ENCODE measurements at regions not wholly inside any gene's neighbourhood (a gene's known extent, or its start where the extent isn't known, plus 50 kb on each side); places are given as distances from the start of the nearest gene placed in this dataset.

- DNase-seq (ENCODE audit: low read depth in 4 of 6, low spot score in 6 of 6): no peak
- Histone ChIP-seq H3K27ac (ENCODE audit: low read depth, low read length) (no peak overlapping the region), H3K4me3 (ENCODE audit: low read depth, low read length) (no peak overlapping the region), H3K27me3 (ENCODE audit: control insufficient read depth, insufficient read depth, low read length) (no peaks in the 10 kb centered on the region), H3K9me3 (ENCODE audit: control insufficient read depth, insufficient read depth, low read length) (no peaks in the 10 kb centered on the region), H3K4me1 (ENCODE audit: control insufficient read depth, insufficient read depth, low read length) (no peaks in the 10 kb centered on the region), H3K36me3 (ENCODE audit: control insufficient read depth, insufficient read depth, low read length) (no peaks in the 10 kb centered on the region)
- 49% methylated on average over 2 of the region's 2 CpGs for WGBS (ENCODE audit: insufficient coverage)
These were observed 560.5 kb downstream of the BCL11B start for GRCh38 chr14:98711453-98711852.

- 71% methylated on average over 6 of the region's 8 CpGs for WGBS (ENCODE audit: insufficient coverage)
- Histone ChIP-seq H3K27me3 (ENCODE audit: control insufficient read depth, insufficient read depth, low read length) (no peaks in the 10 kb centered on the region), H3K4me3 (ENCODE audit: low read depth, low read length) (no peak overlapping the region), H3K36me3 (ENCODE audit: control insufficient read depth, insufficient read depth, low read length) (no peaks in the 10 kb centered on the region), H3K27ac (ENCODE audit: low read depth, low read length) (no peak overlapping the region), H3K4me1 (ENCODE audit: control insufficient read depth, insufficient read depth, low read length) (no peaks in the 10 kb centered on the region), H3K9me3 (ENCODE audit: control insufficient read depth, insufficient read depth, low read length) (no peaks in the 10 kb centered on the region)
- peak in 1 of 6 donors; percentile 56 for DNase-seq (ENCODE audit: low read depth in 4 of 6, low spot score in 6 of 6)
These were observed 557.2 kb downstream of the BCL11B start for GRCh38 chr14:98714626-98715425.

GRCh38 chr14:98716133-98716532 lies 555.9 kb downstream of the BCL11B start:
- DNase-seq (ENCODE audit: low read depth in 4 of 6, low spot score in 6 of 6): no peak
- H3K9me3 ChIP-seq (ENCODE audit: control insufficient read depth, insufficient read depth, low read length): no peaks in the 10 kb centered on the region
- no peak overlapping the region for H3K4me3 ChIP-seq (ENCODE audit: low read depth, low read length)
- no peak overlapping the region for H3K27ac ChIP-seq (ENCODE audit: low read depth, low read length)
- H3K36me3 ChIP-seq (ENCODE audit: control insufficient read depth, insufficient read depth, low read length): no peaks in the 10 kb centered on the region
- 96% methylated on average over 6 of the region's 7 CpGs for WGBS (ENCODE audit: insufficient coverage)
- H3K27me3 ChIP-seq (ENCODE audit: control insufficient read depth, insufficient read depth, low read length): no peaks in the 10 kb centered on the region
- H3K4me1 ChIP-seq (ENCODE audit: control insufficient read depth, insufficient read depth, low read length): no peaks in the 10 kb centered on the region

GRCh38 chr14:98721061-98721460 lies 550.9 kb downstream of the BCL11B start:
- WGBS (ENCODE audit: insufficient coverage): 83% methylated on average over 1 of the region's 1 CpG
- H3K4me1 ChIP-seq (ENCODE audit: control insufficient read depth, insufficient read depth, low read length): no peaks in the 10 kb centered on the region
- H3K27ac ChIP-seq (ENCODE audit: low read depth, low read length): no peak overlapping the region
- H3K27me3 ChIP-seq (ENCODE audit: control insufficient read depth, insufficient read depth, low read length): no peaks in the 10 kb centered on the region
- DNase-seq (ENCODE audit: low read depth in 4 of 6, low spot score in 6 of 6): no peak
- no peaks in the 10 kb centered on the region for H3K9me3 ChIP-seq (ENCODE audit: control insufficient read depth, insufficient read depth, low read length)
- no peak overlapping the region for H3K4me3 ChIP-seq (ENCODE audit: low read depth, low read length)
- H3K36me3 ChIP-seq (ENCODE audit: control insufficient read depth, insufficient read depth, low read length): no peaks in the 10 kb centered on the region

GRCh38 chr14:98724734-98725133 lies 547.3 kb downstream of the BCL11B start:
- no peaks in the 10 kb centered on the region for H3K27me3 ChIP-seq (ENCODE audit: control insufficient read depth, insufficient read depth, low read length)

GRCh38 chr14:98725191-98725590 lies 546.8 kb downstream of the BCL11B start:
- Histone ChIP-seq H3K36me3 (ENCODE audit: control insufficient read depth, insufficient read depth, low read length) (no peaks in the 10 kb centered on the region), H3K4me3 (ENCODE audit: low read depth, low read length) (no peak overlapping the region), H3K27me3 (ENCODE audit: control insufficient read depth, insufficient read depth, low read length) (no peaks in the 10 kb centered on the region), H3K4me1 (ENCODE audit: control insufficient read depth, insufficient read depth, low read length) (no peaks in the 10 kb centered on the region), H3K9me3 (ENCODE audit: control insufficient read depth, insufficient read depth, low read length) (no peaks in the 10 kb centered on the region), H3K27ac (ENCODE audit: low read depth, low read length) (no peak overlapping the region)
- DNase-seq (ENCODE audit: low read depth in 4 of 6, low spot score in 6 of 6): peak in 1 of 6 donors; percentile 60
- WGBS (ENCODE audit: insufficient coverage): 58% methylated on average over 2 of the region's 7 CpGs

More at GRCh38 chr14:98724734-98725133, 547.3 kb downstream of the BCL11B start:
- Histone ChIP-seq H3K4me3 (ENCODE audit: low read depth, low read length) (no peak overlapping the region), H3K36me3 (ENCODE audit: control insufficient read depth, insufficient read depth, low read length) (no peaks in the 10 kb centered on the region), H3K4me1 (ENCODE audit: control insufficient read depth, insufficient read depth, low read length) (no peaks in the 10 kb centered on the region), H3K9me3 (ENCODE audit: control insufficient read depth, insufficient read depth, low read length) (no peaks in the 10 kb centered on the region), H3K27ac (ENCODE audit: low read depth, low read length) (no peak overlapping the region)
- DNase-seq (ENCODE audit: low read depth in 4 of 6, low spot score in 6 of 6): no peak
- WGBS (ENCODE audit: insufficient coverage): 37% methylated on average over 4 of the region's 9 CpGs

GRCh38 chr14:98725676-98726075 lies 546.3 kb downstream of the BCL11B start:
- no peak for DNase-seq (ENCODE audit: low read depth in 4 of 6, low spot score in 6 of 6)
- H3K4me3 ChIP-seq (ENCODE audit: low read depth, low read length): no peak overlapping the region
- no peaks in the 10 kb centered on the region for H3K27me3 ChIP-seq (ENCODE audit: control insufficient read depth, insufficient read depth, low read length)
- H3K36me3 ChIP-seq (ENCODE audit: control insufficient read depth, insufficient read depth, low read length): no peaks in the 10 kb centered on the region
- 83% methylated on average over 7 of the region's 9 CpGs for WGBS (ENCODE audit: insufficient coverage)
- no peak overlapping the region for H3K27ac ChIP-seq (ENCODE audit: low read depth, low read length)
- H3K9me3 ChIP-seq (ENCODE audit: control insufficient read depth, insufficient read depth, low read length): no peaks in the 10 kb centered on the region
- H3K4me1 ChIP-seq (ENCODE audit: control insufficient read depth, insufficient read depth, low read length): no peaks in the 10 kb centered on the region

GRCh38 chr14:98726585-98727405 lies 545.2 kb downstream of the BCL11B start:
- no peak for DNase-seq (ENCODE audit: low read depth in 4 of 6, low spot score in 6 of 6)
- WGBS (ENCODE audit: insufficient coverage): 94% methylated on average over 9 of the region's 11 CpGs
- H3K27ac ChIP-seq (ENCODE audit: low read depth, low read length): no peak overlapping the region
- H3K36me3 ChIP-seq (ENCODE audit: control insufficient read depth, insufficient read depth, low read length): no peaks in the 10 kb centered on the region
- no peaks in the 10 kb centered on the region for H3K27me3 ChIP-seq (ENCODE audit: control insufficient read depth, insufficient read depth, low read length)
- no peaks in the 10 kb centered on the region for H3K4me1 ChIP-seq (ENCODE audit: control insufficient read depth, insufficient read depth, low read length)
- H3K4me3 ChIP-seq (ENCODE audit: low read depth, low read length): no peak overlapping the region
- H3K9me3 ChIP-seq (ENCODE audit: control insufficient read depth, insufficient read depth, low read length): no peaks in the 10 kb centered on the region

GRCh38 chr14:98728024-98728423 lies 544.0 kb downstream of the BCL11B start:
- 69% methylated on average over 3 of the region's 4 CpGs for WGBS (ENCODE audit: insufficient coverage)
- no peaks in the 10 kb centered on the region for H3K9me3 ChIP-seq (ENCODE audit: control insufficient read depth, insufficient read depth, low read length)
- H3K36me3 ChIP-seq (ENCODE audit: control insufficient read depth, insufficient read depth, low read length): no peaks in the 10 kb centered on the region
- no peaks in the 10 kb centered on the region for H3K4me1 ChIP-seq (ENCODE audit: control insufficient read depth, insufficient read depth, low read length)
- H3K27ac ChIP-seq (ENCODE audit: low read depth, low read length): no peak overlapping the region
- no peaks in the 10 kb centered on the region for H3K27me3 ChIP-seq (ENCODE audit: control insufficient read depth, insufficient read depth, low read length)
- DNase-seq (ENCODE audit: low read depth in 4 of 6, low spot score in 6 of 6): peak in 1 of 6 donors; percentile 46
- no peak overlapping the region for H3K4me3 ChIP-seq (ENCODE audit: low read depth, low read length)

All from spinal cord (tissue), 9 donors.